Endothelial cell of umbilical vein (primary cell): ENCODE measurements at regions not wholly inside any gene's neighbourhood (a gene's known extent, or its start where the extent isn't known, plus 50 kb on each side); places are given as distances from the start of the nearest gene placed in this dataset.

ENCODE experiments used
- BruUV-seq: library from RNA; stranded (reverse); fragments of 400-500 nt; replicated peaks from 2 replicates; lab custom pipeline; 2021; lab: Mats Ljungman, UMichigan
- CTCF ChIA-PET: fragments of 300-600, 350-600 bp; sonication (Branson Sonifier 250); formaldehyde crosslinking; loops from one replicate; lab custom pipeline; 2021; ENCODE audit warnings: antibody characterized with exemption, inconsistent platforms; lab: Charles Lee
- POLR2A ChIA-PET: fragments of 300-600, 350-600 bp; sonication (Branson Sonifier 250); formaldehyde crosslinking; loops from one replicate; lab custom pipeline; 2021; ENCODE audit warnings: antibody characterized with exemption, inconsistent platforms; lab: Charles Lee
- DNase-seq: peaks from one replicate; pipeline ENCODE4 v3.0.0-alpha.2; 2011; ENCODE audit warnings: low read depth, low spot score
- FAIRE-seq: peaks from 2 replicates; lab custom pipeline; 2011; peaks lifted over from hg19 to GRCh38; lab: Jason Lieb, UNC
- H2AFZ ChIP-seq: 2 replicates; pipeline ENCODE4 v1.6.0; 2012; ENCODE audit warnings: low read depth, low read length, control low read depth, inconsistent platforms
- H3K27ac ChIP-seq: 2 replicates; pipeline ENCODE4 v1.5.1; 2011; ENCODE audit warnings: low read depth, mild to moderate bottlenecking, control low read depth, low read length, moderate library complexity; ENCODE audit not compliant: insufficient read depth
- H3K27me3 ChIP-seq, 2 experiments: 2 replicates each; pipeline versions ENCODE4 v1.6.0 to v1.6.1; 2011; ENCODE audit warnings: low read length in 2 of 2, mixed read lengths in 1 of 2; ENCODE audit not compliant: control insufficient read depth in 2 of 2, insufficient read depth in 2 of 2
- H3K36me3 ChIP-seq, 2 experiments: 2 replicates in 1 of 2; 3 replicates in 1 of 2; pipeline ENCODE4 v1.5.1; 2011; ENCODE audit warnings: low read length in 2 of 2, mild to moderate bottlenecking in 1 of 2, moderate library complexity in 1 of 2; ENCODE audit not compliant: control insufficient read depth in 2 of 2, insufficient read depth in 2 of 2; ENCODE audit errors: extremely low read depth in 1 of 2
- H3K4me1 ChIP-seq: 3 replicates; pipeline ENCODE4 v1.5.1; 2011; ENCODE audit warnings: mild to moderate bottlenecking, low read length; ENCODE audit not compliant: control insufficient read depth, insufficient read depth; ENCODE audit errors: extremely low read depth
- H3K4me2 ChIP-seq: 2 replicates; pipeline ENCODE4 v1.6.1; 2011; ENCODE audit warnings: low read length, control low read depth, mixed read lengths; ENCODE audit not compliant: insufficient read depth
- H3K4me3 ChIP-seq, 3 experiments: fragments of 200-600 bp in 1 of 3; sonication (generic), shearing (Covaris generic) in 1 of 3; replicated peaks in 1 of 3; 2 replicates each; pipeline ENCODE4 v1.5.1; 2011 to 2016; ENCODE audit warnings: control low read depth in 3 of 3, low read length in 3 of 3, mild to moderate bottlenecking in 2 of 3, inconsistent platforms in 1 of 3, low read depth in 1 of 3, moderate library complexity in 1 of 3; ENCODE audit not compliant: insufficient read depth in 1 of 3
- H3K79me2 ChIP-seq: 2 replicates; pipeline ENCODE4 v1.6.0; 2012; ENCODE audit warnings: low read length, inconsistent platforms; ENCODE audit not compliant: control insufficient read depth, insufficient read depth
- H3K9ac ChIP-seq: replicated peaks from 2 replicates; pipeline ENCODE3; 2011; ENCODE audit warnings: low read length, control low read depth; ENCODE audit not compliant: insufficient read depth; ENCODE audit errors: extremely low read depth
- H3K9me1 ChIP-seq: replicated peaks from 3 replicates; pipeline ENCODE4 v1.6.0; 2011; ENCODE audit warnings: mild to moderate bottlenecking, low read length; ENCODE audit not compliant: control insufficient read depth, insufficient read depth; ENCODE audit errors: extremely low read depth
- H3K9me3 ChIP-seq: replicated peaks from 2 replicates; pipeline ENCODE4 v1.5.1; 2012; ENCODE audit warnings: low read length, inconsistent platforms; ENCODE audit not compliant: control insufficient read depth, insufficient read depth
- H4K20me1 ChIP-seq: replicated peaks from 2 replicates; pipeline ENCODE3; 2011; ENCODE audit warnings: mild to moderate bottlenecking, low read length; ENCODE audit not compliant: control insufficient read depth, insufficient read depth; ENCODE audit errors: extremely low read depth
- EZH2 ChIP-seq: IDR thresholded peaks from 2 replicates; pipeline ENCODE4 v1.6.1; 2012; ENCODE audit warnings: borderline replicate concordance, low read depth, mild to moderate bottlenecking, moderate library complexity, low read length, inconsistent platforms; ENCODE audit not compliant: severe bottlenecking
- FOS ChIP-seq: IDR thresholded peaks from 2 replicates; pipeline ENCODE4 v1.6.1; 2011; ENCODE audit warnings: mild to moderate bottlenecking, low read length, moderate library complexity, borderline replicate concordance; ENCODE audit not compliant: insufficient read depth
- GATA2 ChIP-seq: IDR thresholded peaks from 2 replicates; pipeline ENCODE4 v1.7.0; 2011; ENCODE audit warnings: low read depth, mild to moderate bottlenecking, moderate library complexity, mixed read lengths, low read length; ENCODE audit not compliant: insufficient read length, insufficient read depth
- JUN ChIP-seq: IDR thresholded peaks from 2 replicates; pipeline ENCODE4 v1.6.1; 2011; ENCODE audit warnings: borderline replicate concordance, low read depth; ENCODE audit not compliant: insufficient read length, insufficient read depth
- MYC ChIP-seq: IDR thresholded peaks from one replicate; pipeline ENCODE4 v1.6.1; 2011; ENCODE audit warnings: mild to moderate bottlenecking, low read depth, low read length
- POLR2A ChIP-seq: IDR thresholded peaks from 2 replicates; pipeline ENCODE4 v1.6.1; 2012; ENCODE audit warnings: low read depth, mild to moderate bottlenecking, control low read depth, low read length
- POLR2AphosphoS5 ChIP-seq: IDR thresholded peaks from 2 replicates; pipeline ENCODE4 v1.6.1; 2012; ENCODE audit warnings: low read depth, mild to moderate bottlenecking, control low read depth, low read length, moderate library complexity; ENCODE audit not compliant: insufficient read depth
- dilution Hi-C: fragments of 300-500 bp; cut with MboI; formaldehyde crosslinking; loops from one replicate; pipeline ENCODE4 v1.15.0; 2019; ENCODE audit warnings: low sequenced_read_pairs; ENCODE audit not compliant: extremely low pct_ligation_motif_present
- intact Hi-C: fragments of 100-400 bp; cut with micrococcal nuclease; formaldehyde crosslinking; loops from one replicate; pipeline ENCODE4 v1.10.0; 2022
- TF ChIP-seq, protein P1 (sequence below): IDR thresholded peaks from 2 replicates; pipeline ENCODE4 v1.6.1; 2011; ENCODE audit not compliant: insufficient read depth, insufficient read length
- TF ChIP-seq, protein P2 (sequence below), 2 donors: IDR thresholded peaks; 1 replicate in 1 of 2; 2 replicates in 1 of 2; pipeline ENCODE4 v1.5.1; 2011; ENCODE audit warnings: low read length in 2 of 2, mild to moderate bottlenecking in 2 of 2, moderate library complexity in 2 of 2, control low read depth in 1 of 2, inconsistent platforms in 1 of 2, low read depth in 1 of 2; ENCODE audit not compliant: insufficient read depth in 1 of 2; ENCODE audit errors: extremely low read depth in 1 of 2

DNA sequence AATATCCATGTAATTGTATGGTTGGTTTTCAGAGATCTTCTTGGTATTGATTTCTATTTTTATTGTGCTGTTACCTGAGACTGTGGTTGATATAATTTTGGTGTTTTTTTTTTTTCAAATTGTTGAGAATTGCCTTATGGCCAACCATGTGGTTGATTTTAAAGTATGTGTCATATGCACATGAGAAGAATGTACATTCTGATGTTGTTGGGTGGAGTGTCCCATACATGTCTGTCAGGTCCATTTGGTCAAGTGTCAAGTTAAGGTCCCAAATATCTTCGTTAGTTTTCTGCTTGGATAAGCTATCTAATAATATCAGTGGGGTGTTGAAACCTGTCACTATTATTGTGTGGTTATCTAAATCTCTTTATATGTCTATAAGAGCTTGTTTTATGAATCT, 160.0 kb upstream of the ITGA1 start:
- DNase-seq, result no peak
- no peaks in the 10 kb centered on the region for H4K20me1 ChIP-seq
- POLR2A ChIA-PET, result no interaction called here

DNA sequence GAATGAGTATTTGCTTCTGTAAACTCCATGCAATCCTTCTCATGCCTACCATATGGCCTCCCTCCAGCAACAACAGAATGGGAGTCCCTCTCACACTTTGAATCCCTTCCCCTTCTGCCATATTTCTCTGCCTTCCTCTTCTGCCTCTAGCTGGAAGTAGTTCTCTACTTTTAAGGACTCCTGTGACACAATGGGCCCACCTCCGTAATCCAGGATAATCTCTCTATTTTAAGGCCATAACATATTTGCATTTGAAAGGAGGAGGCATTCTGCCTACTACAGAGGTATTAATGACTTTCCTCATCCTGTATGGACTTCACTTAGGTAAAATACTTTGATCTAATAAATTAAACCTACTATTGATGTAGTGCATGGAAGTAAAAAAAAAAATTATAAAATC, 155.4 kb upstream of the ITGA1 start:
- Histone ChIP-seq H3K9me1 (no peaks in the 10 kb centered on the region), H3K9ac (no peak overlapping the region), H3K27me3 (no peaks in the 10 kb centered on the region), H4K20me1 (no peaks in the 10 kb centered on the region), H3K4me3 (no peak overlapping the region), H3K79me2 (no peaks in the 10 kb centered on the region), H3K36me3 (no peaks in the 10 kb centered on the region), H3K9me3 (no peaks in the 10 kb centered on the region), H2AFZ (no peak overlapping the region), H3K4me1 (no peaks in the 10 kb centered on the region), H3K27ac (no peak overlapping the region), H3K4me2 (no peak overlapping the region)
- TF ChIP-seq FOS, result no peak
- no peak for TF ChIP-seq POLR2A
- TF ChIP-seq POLR2AphosphoS5, result no peak
- TF ChIP-seq, protein P1, sequence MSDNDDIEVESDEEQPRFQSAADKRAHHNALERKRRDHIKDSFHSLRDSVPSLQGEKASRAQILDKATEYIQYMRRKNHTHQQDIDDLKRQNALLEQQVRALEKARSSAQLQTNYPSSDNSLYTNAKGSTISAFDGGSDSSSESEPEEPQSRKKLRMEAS, result no peak
- TF ChIP-seq EZH2, result no peak
- TF ChIP-seq JUN, result no peak
- TF ChIP-seq, protein P2, sequence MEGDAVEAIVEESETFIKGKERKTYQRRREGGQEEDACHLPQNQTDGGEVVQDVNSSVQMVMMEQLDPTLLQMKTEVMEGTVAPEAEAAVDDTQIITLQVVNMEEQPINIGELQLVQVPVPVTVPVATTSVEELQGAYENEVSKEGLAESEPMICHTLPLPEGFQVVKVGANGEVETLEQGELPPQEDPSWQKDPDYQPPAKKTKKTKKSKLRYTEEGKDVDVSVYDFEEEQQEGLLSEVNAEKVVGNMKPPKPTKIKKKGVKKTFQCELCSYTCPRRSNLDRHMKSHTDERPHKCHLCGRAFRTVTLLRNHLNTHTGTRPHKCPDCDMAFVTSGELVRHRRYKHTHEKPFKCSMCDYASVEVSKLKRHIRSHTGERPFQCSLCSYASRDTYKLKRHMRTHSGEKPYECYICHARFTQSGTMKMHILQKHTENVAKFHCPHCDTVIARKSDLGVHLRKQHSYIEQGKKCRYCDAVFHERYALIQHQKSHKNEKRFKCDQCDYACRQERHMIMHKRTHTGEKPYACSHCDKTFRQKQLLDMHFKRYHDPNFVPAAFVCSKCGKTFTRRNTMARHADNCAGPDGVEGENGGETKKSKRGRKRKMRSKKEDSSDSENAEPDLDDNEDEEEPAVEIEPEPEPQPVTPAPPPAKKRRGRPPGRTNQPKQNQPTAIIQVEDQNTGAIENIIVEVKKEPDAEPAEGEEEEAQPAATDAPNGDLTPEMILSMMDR (IDR thresholded peaks at IDR 0.05; ENCODE audit: extremely low read depth in 1 of 2, insufficient read depth in 1 of 2, low read depth in 1 of 2, low read length in 2 of 2), result no peak
- TF ChIP-seq GATA2, result no peak
- TF ChIP-seq MYC, result no peak
- DNase-seq (no peak), FAIRE-seq (no peak)
- POLR2A ChIA-PET, result no interaction called here
- BruUV-seq, result no TSS peak
- intact Hi-C loops (no loop called here), dilution Hi-C loops (no loop called here)
- CTCF ChIA-PET, result no interaction called here

More for the DNA sequence above, 160.0 kb upstream of the ITGA1 start:
- Histone ChIP-seq H2AFZ (no peak overlapping the region), H3K27ac (no peak overlapping the region), H3K9me3 (no peaks in the 10 kb centered on the region), H3K79me2 (no peaks in the 10 kb centered on the region), H3K4me1 (no peaks in the 10 kb centered on the region), H3K4me3 (no peak overlapping the region), H3K9me1 (no peaks in the 10 kb centered on the region), H3K4me2 (no peak overlapping the region), H3K36me3 (no peaks in the 10 kb centered on the region), H3K27me3 (no peaks in the 10 kb centered on the region), H3K9ac (no peak overlapping the region)
- no peak for FAIRE-seq
- dilution Hi-C loops, result no loop called here
- BruUV-seq, result no TSS peak
- TF ChIP-seq GATA2 (no peak), MYC (no peak), POLR2AphosphoS5 (no peak), JUN (no peak), POLR2A (no peak), EZH2 (no peak), FOS (no peak)
- TF ChIP-seq, protein P2 (IDR thresholded peaks at IDR 0.05; ENCODE audit: extremely low read depth in 1 of 2, insufficient read depth in 1 of 2, low read depth in 1 of 2, low read length in 2 of 2), result no peak
- CTCF ChIA-PET, result interaction anchor here (0.6 kb wide), 1 partner anchor 104 kb away, joined by 3 read pairs; no protein-coding TSS in a partner anchor
- intact Hi-C loops, result no loop called here
